Endodermal cell (in vitro differentiated cells): ENCODE measurements at regions not wholly inside any gene's neighbourhood (a gene's known extent, or its start where the extent isn't known, plus 50 kb on each side); places are given as distances from the start of the nearest gene placed in this dataset.

Experiments
- DNase-seq: peaks from one replicate; pipeline ENCODE4 v3.0.0-alpha.2; 2017
- H3K27ac ChIP-seq: 2 replicates; pipeline ENCODE4 v1.5.1; 2013; ENCODE audit warnings: mild to moderate bottlenecking, low read depth, low read length, moderate library complexity
- H3K27me3 ChIP-seq: 2 replicates; pipeline ENCODE4 v1.6.1; 2013; ENCODE audit warnings: mild to moderate bottlenecking, low read length, moderate library complexity; ENCODE audit not compliant: insufficient read depth, control insufficient read depth, poor library complexity, severe bottlenecking
- H3K36me3 ChIP-seq: 2 replicates; pipeline ENCODE4 v1.7.0; 2013; ENCODE audit warnings: mild to moderate bottlenecking, low read length, moderate library complexity; ENCODE audit not compliant: control insufficient read depth, insufficient read depth
- H3K4me1 ChIP-seq: one replicate; pipeline ENCODE4 v1.7.0; 2013; ENCODE audit warnings: low read length; ENCODE audit not compliant: control insufficient read depth, insufficient read depth
- H3K4me3 ChIP-seq: 2 replicates; pipeline ENCODE4 v1.5.1; 2013; ENCODE audit warnings: mild to moderate bottlenecking, low read length, moderate library complexity
- H3K9ac ChIP-seq: 2 replicates; pipeline ENCODE4 v1.6.1; 2013; ENCODE audit warnings: mild to moderate bottlenecking, low read length, moderate library complexity; ENCODE audit not compliant: poor library complexity, severe bottlenecking; ENCODE audit errors: extremely low read depth
- H3K9me3 ChIP-seq: 2 replicates; pipeline ENCODE4 v1.6.1; 2013; ENCODE audit warnings: mild to moderate bottlenecking, low read length, moderate library complexity; ENCODE audit not compliant: control insufficient read depth
- H3K27ac Mint-ChIP-seq: 2 replicates; pipeline ENCODE4 v1.8.0; 2020; ENCODE audit warnings: mixed read lengths
- H3K27me3 Mint-ChIP-seq: 2 replicates; pipeline ENCODE4 v1.8.0; 2021; ENCODE audit warnings: mild to moderate bottlenecking, mixed read lengths; ENCODE audit not compliant: insufficient read depth
- H3K36me3 Mint-ChIP-seq: 2 replicates; pipeline ENCODE4 v1.8.0; 2020; ENCODE audit warnings: low read depth, mixed read lengths
- H3K4me1 Mint-ChIP-seq: 2 replicates; pipeline ENCODE4 v1.8.0; 2020; ENCODE audit warnings: mixed read lengths
- H3K4me3 Mint-ChIP-seq: 2 replicates; pipeline ENCODE4 v1.8.0; 2020; ENCODE audit warnings: mild to moderate bottlenecking, moderate library complexity, mixed read lengths
- H3K9me3 Mint-ChIP-seq: 2 replicates; pipeline ENCODE4 v1.8.0; 2020; ENCODE audit warnings: mild to moderate bottlenecking, mixed read lengths
- CTCF ChIP-seq: fragments of 200-600 bp; sonication (generic); conservative IDR thresholded peaks from 2 replicates; pipeline ENCODE4 v1.5.0; 2021; ENCODE audit warnings: antibody characterized with exemption, mild to moderate bottlenecking
- WGBS, 2 experiments: methylation state at CpG; one replicate each; pipeline versions ENCODE4 v1.1.5 to v1.1.7; 2013; ENCODE audit warnings: missing lambda C conversion rate in 2 of 2, mixed read lengths in 1 of 2; ENCODE audit not compliant: insufficient coverage in 1 of 2, insufficient read length in 1 of 2; 5-methylcytosine and 5-hydroxymethylcytosine counted together

GRCh38 chr2:67686254-67686653 lies 289.1 kb downstream of the ETAA1 start:
- Mint-ChIP-seq H3K36me3 (no peaks in the 10 kb centered on the region), H3K27me3 (peaks cover 11% of the 10 kb centered on the region), H3K9me3 (no peaks in the 10 kb centered on the region), H3K27ac (no peak overlapping the region), H3K4me3 (no peak overlapping the region), H3K4me1 (no peaks in the 10 kb centered on the region)
- no peak overlapping the region for H3K27ac ChIP-seq
- WGBS, 2 experiments = 91 to 100% methylated on average over 2 to 3 of the region's 3 CpGs
- H3K27me3 ChIP-seq = no peaks in the 10 kb centered on the region
- H3K9me3 ChIP-seq = no peaks in the 10 kb centered on the region
- TF ChIP-seq CTCF = no peak
- H3K36me3 ChIP-seq = no peaks in the 10 kb centered on the region
- H3K9ac ChIP-seq = no peak overlapping the region
- H3K4me1 ChIP-seq = no peaks in the 10 kb centered on the region
- no peak overlapping the region for H3K4me3 ChIP-seq
- no peak for DNase-seq

- DNase-seq = no peak
- WGBS, 2 experiments = 89 to 100% methylated on average over 3 of the region's 3 CpGs
- Histone ChIP-seq H3K4me3 (no peak overlapping the region), H3K9me3 (no peaks in the 10 kb centered on the region), H3K27me3 (no peaks in the 10 kb centered on the region), H3K27ac (no peak overlapping the region), H3K4me1 (no peaks in the 10 kb centered on the region), H3K9ac (no peak overlapping the region), H3K36me3 (no peaks in the 10 kb centered on the region)
- peaks cover 5% of the 10 kb centered on the region for H3K27me3 Mint-ChIP-seq
- H3K4me1 Mint-ChIP-seq = no peaks in the 10 kb centered on the region
- no peaks in the 10 kb centered on the region for H3K9me3 Mint-ChIP-seq
- no peaks in the 10 kb centered on the region for H3K36me3 Mint-ChIP-seq
- H3K27ac Mint-ChIP-seq = no peak overlapping the region
- no peak overlapping the region for H3K4me3 Mint-ChIP-seq
- no peak for TF ChIP-seq CTCF
These were observed 292.1 kb downstream of the ETAA1 start for GRCh38 chr2:67689186-67689585.

GRCh38 chr2:67689651-67690050 lies 292.5 kb downstream of the ETAA1 start:
- Mint-ChIP-seq H3K36me3 (no peaks in the 10 kb centered on the region), H3K4me3 (no peak overlapping the region), H3K27ac (no peak overlapping the region), H3K4me1 (peaks cover 2% of the 10 kb centered on the region), H3K27me3 (peaks cover 5% of the 10 kb centered on the region), H3K9me3 (no peaks in the 10 kb centered on the region)
- no peak for DNase-seq
- Histone ChIP-seq H3K27me3 (no peaks in the 10 kb centered on the region), H3K27ac (no peak overlapping the region), H3K36me3 (no peaks in the 10 kb centered on the region), H3K9me3 (no peaks in the 10 kb centered on the region), H3K9ac (no peak overlapping the region), H3K4me1 (no peaks in the 10 kb centered on the region), H3K4me3 (no peak overlapping the region)
- TF ChIP-seq CTCF = no peak
- WGBS, 2 experiments = 86% methylated on average over 1 of the region's 1 CpG; no CpG with 5 or more reads in 1 of the 2 experiments
